ENCODE measurements at regions not wholly inside any gene's neighbourhood (a gene's known extent, or its start where the extent isn't known, plus 50 kb on each side); places are given as distances from the start of the nearest gene placed in this dataset.
A peak's percentile ranks its signal among the peaks of the same experiment; 100 is the strongest.
"Not testable (repeated sequence)": the region's sequence is repeated elsewhere in the genome, so short reads cannot be mapped to it uniquely, and the experiment has no call there.

GRCh38 chr11:92008249-92008648 lies 216.4 kb upstream of the FAT3 start:
- Histone ChIP-seq H3K27me3 (ENCODE audit: control insufficient read depth in 5 of 5, insufficient read depth in 4 of 5, low read length in 5 of 5) (no peaks in the 10 kb centered on the region), H3K9ac (ENCODE audit: low read length in 5 of 5) (no peak overlapping the region), H3K4me3 (ENCODE audit: low read depth in 1 of 5, low read length in 5 of 5) (no peak overlapping the region), H3K4me1 (ENCODE audit: control insufficient read depth in 5 of 5, insufficient read depth in 5 of 5, low read length in 5 of 5) (no peaks in the 10 kb centered on the region), H3K36me3 (ENCODE audit: control insufficient read depth in 5 of 5, insufficient read depth in 5 of 5, low read length in 5 of 5) (no peaks in the 10 kb centered on the region), H3K27ac (ENCODE audit: low read depth, low read length) (no peak overlapping the region), H3K9me3 (ENCODE audit: control insufficient read depth in 5 of 5, low read length in 5 of 5) (no peaks in the 10 kb centered on the region)

DNA sequence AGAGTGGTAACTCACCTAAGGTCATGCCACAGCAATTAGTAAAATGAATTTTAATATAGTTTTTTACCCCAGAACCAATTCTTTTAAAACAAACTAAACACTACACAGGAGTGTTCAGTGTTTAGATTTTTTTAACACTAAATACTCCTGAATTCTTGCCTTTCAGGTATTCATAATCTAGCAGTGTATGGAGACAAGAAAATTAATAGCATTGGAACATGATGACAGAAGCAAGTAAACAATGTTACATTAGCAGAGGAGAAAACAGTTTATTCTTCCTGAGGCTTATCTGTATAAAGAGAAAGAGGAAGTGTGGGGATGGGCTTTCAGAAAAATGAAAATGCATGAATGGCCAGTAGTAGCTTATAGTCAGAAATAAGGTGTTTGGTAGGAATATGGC lies 222.1 kb upstream of the FAT3 start:
- H3K27me3 ChIP-seq (ENCODE audit: control insufficient read depth in 5 of 5, insufficient read depth in 4 of 5, low read length in 5 of 5), result no peaks in the 10 kb centered on the region
- no peaks in the 10 kb centered on the region for H3K36me3 ChIP-seq (ENCODE audit: control insufficient read depth in 5 of 5, insufficient read depth in 5 of 5, low read length in 5 of 5)
- H3K27ac ChIP-seq (ENCODE audit: low read depth, low read length), result no peak overlapping the region
- H3K9ac ChIP-seq (ENCODE audit: low read length in 5 of 5), result no peak overlapping the region
- H3K9me3 ChIP-seq (ENCODE audit: control insufficient read depth in 5 of 5, low read length in 5 of 5), result no peaks in the 10 kb centered on the region
- no peaks in the 10 kb centered on the region for H3K4me1 ChIP-seq (ENCODE audit: control insufficient read depth in 5 of 5, insufficient read depth in 5 of 5, low read length in 5 of 5)
- H3K4me3 ChIP-seq (ENCODE audit: low read depth in 1 of 5, low read length in 5 of 5), result no peak overlapping the region

- H3K36me3 ChIP-seq (ENCODE audit: control insufficient read depth in 5 of 5, insufficient read depth in 5 of 5, low read length in 5 of 5), result no peaks in the 10 kb centered on the region
- H3K27ac ChIP-seq (ENCODE audit: low read depth, low read length), result no peak overlapping the region
- H3K4me3 ChIP-seq (ENCODE audit: low read depth in 1 of 5, low read length in 5 of 5), result no peak overlapping the region
- H3K9ac ChIP-seq (ENCODE audit: low read length in 5 of 5), result no peak overlapping the region
- H3K4me1 ChIP-seq (ENCODE audit: control insufficient read depth in 5 of 5, insufficient read depth in 5 of 5, low read length in 5 of 5), result no peaks in the 10 kb centered on the region
- no peaks in the 10 kb centered on the region for H3K9me3 ChIP-seq (ENCODE audit: control insufficient read depth in 5 of 5, low read length in 5 of 5)
- H3K27me3 ChIP-seq (ENCODE audit: control insufficient read depth in 5 of 5, insufficient read depth in 4 of 5, low read length in 5 of 5), result no peaks in the 10 kb centered on the region
Measured at GRCh38 chr11:91998481-91998880, 226.1 kb upstream of the FAT3 start.

DNA sequence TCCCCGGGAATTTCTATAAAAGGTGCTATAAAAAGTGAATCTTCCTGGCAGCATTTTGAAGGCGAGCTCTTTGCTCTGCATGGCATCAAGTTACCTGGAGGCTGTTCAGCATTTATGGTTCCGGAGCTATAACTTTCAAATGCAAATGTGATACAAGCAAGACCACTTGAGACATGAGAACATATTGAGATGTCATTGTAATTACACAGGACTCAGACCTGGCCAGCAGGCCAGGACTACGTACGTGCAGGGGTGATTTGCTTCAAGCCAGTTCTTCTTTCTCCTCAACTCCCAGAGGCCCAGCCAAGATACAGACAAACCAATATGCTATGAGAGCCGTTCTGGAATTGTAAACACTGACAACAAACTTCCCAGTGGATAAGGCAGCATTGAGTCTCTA lies 227.4 kb upstream of the FAT3 start:
- Histone ChIP-seq H3K36me3 (ENCODE audit: control insufficient read depth in 5 of 5, insufficient read depth in 5 of 5, low read length in 5 of 5) (no peaks in the 10 kb centered on the region), H3K9me3 (ENCODE audit: control insufficient read depth in 5 of 5, low read length in 5 of 5) (no peaks in the 10 kb centered on the region), H3K27ac (ENCODE audit: low read depth, low read length) (no peak overlapping the region), H3K4me3 (ENCODE audit: low read depth in 1 of 5, low read length in 5 of 5) (no peak overlapping the region), H3K27me3 (ENCODE audit: control insufficient read depth in 5 of 5, insufficient read depth in 4 of 5, low read length in 5 of 5) (no peaks in the 10 kb centered on the region), H3K4me1 (ENCODE audit: control insufficient read depth in 5 of 5, insufficient read depth in 5 of 5, low read length in 5 of 5) (no peaks in the 10 kb centered on the region), H3K9ac (ENCODE audit: low read length in 5 of 5) (no peak overlapping the region)

DNA sequence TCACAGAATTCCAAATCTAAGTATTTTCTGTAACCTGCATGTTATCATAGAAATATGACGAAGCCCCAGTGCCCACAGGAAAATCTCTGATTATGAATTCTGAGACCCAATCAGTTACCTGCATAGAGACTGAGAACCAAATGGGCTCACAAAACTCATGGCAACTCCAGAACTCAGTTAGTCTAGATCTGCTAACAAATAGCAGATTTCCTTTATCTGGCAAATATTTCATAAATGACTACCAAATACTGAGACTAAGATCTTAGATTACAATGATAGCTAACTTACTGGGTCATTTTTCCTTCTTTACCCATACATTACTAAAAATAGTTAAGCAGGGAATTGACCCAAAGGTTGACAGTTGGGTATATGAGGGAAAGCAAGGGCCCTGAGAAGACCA lies 228.1 kb upstream of the FAT3 start:
- Histone ChIP-seq H3K27me3 (ENCODE audit: control insufficient read depth in 5 of 5, insufficient read depth in 4 of 5, low read length in 5 of 5) (no peaks in the 10 kb centered on the region), H3K36me3 (ENCODE audit: control insufficient read depth in 5 of 5, insufficient read depth in 5 of 5, low read length in 5 of 5) (no peaks in the 10 kb centered on the region), H3K4me3 (ENCODE audit: low read depth in 1 of 5, low read length in 5 of 5) (no peak overlapping the region), H3K27ac (ENCODE audit: low read depth, low read length) (no peak overlapping the region), H3K9ac (ENCODE audit: low read length in 5 of 5) (no peak overlapping the region), H3K9me3 (ENCODE audit: control insufficient read depth in 5 of 5, low read length in 5 of 5) (no peaks in the 10 kb centered on the region), H3K4me1 (ENCODE audit: control insufficient read depth in 5 of 5, insufficient read depth in 5 of 5, low read length in 5 of 5) (no peaks in the 10 kb centered on the region)

DNA sequence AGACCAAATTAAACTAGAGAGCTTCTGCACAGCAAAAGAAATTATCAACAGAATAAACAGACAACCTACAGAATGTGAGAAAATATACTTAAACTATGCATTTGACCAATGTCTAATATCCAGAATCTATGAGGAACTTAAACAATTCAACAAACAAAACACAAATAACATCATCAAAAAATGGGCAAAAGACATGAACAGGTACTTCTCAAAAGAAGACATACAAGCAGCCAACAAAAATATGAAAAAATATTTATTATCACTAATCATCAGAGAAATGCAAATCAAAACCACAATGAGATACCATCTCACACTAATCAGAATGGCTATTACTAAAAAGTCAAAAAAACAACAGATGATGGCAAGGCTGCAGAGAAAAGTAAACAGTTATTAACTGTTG lies 236.2 kb upstream of the FAT3 start:
- not testable (repeated sequence) for H3K27me3 ChIP-seq (ENCODE audit: control insufficient read depth in 5 of 5, insufficient read depth in 4 of 5, low read length in 5 of 5); H3K4me1 ChIP-seq (ENCODE audit: control insufficient read depth in 5 of 5, insufficient read depth in 5 of 5, low read length in 5 of 5); H3K27ac ChIP-seq (ENCODE audit: low read depth, low read length); H3K9me3 ChIP-seq (ENCODE audit: control insufficient read depth in 5 of 5, low read length in 5 of 5); H3K4me3 ChIP-seq (ENCODE audit: low read depth in 1 of 5, low read length in 5 of 5); H3K9ac ChIP-seq (ENCODE audit: low read length in 5 of 5); H3K36me3 ChIP-seq (ENCODE audit: control insufficient read depth in 5 of 5, insufficient read depth in 5 of 5, low read length in 5 of 5)

GRCh38 chr11:91986218-91986617 lies 238.4 kb upstream of the FAT3 start:
- Histone ChIP-seq H3K9me3 (ENCODE audit: control insufficient read depth in 5 of 5, low read length in 5 of 5) (peaks cover 0 to 3% (median 0%) of the 10 kb centered on the region in 5 donors), H3K4me3 (ENCODE audit: low read depth in 1 of 5, low read length in 5 of 5) (no peak overlapping the region), H3K9ac (ENCODE audit: low read length in 5 of 5) (no peak overlapping the region), H3K36me3 (ENCODE audit: control insufficient read depth in 5 of 5, insufficient read depth in 5 of 5, low read length in 5 of 5) (no peaks in the 10 kb centered on the region), H3K4me1 (ENCODE audit: control insufficient read depth in 5 of 5, insufficient read depth in 5 of 5, low read length in 5 of 5) (peaks cover 0 to 8% (median 3%) of the 10 kb centered on the region in 5 donors), H3K27me3 (ENCODE audit: control insufficient read depth in 5 of 5, insufficient read depth in 4 of 5, low read length in 5 of 5) (no peaks in the 10 kb centered on the region), H3K27ac (ENCODE audit: low read depth, low read length) (no peak overlapping the region)

DNA sequence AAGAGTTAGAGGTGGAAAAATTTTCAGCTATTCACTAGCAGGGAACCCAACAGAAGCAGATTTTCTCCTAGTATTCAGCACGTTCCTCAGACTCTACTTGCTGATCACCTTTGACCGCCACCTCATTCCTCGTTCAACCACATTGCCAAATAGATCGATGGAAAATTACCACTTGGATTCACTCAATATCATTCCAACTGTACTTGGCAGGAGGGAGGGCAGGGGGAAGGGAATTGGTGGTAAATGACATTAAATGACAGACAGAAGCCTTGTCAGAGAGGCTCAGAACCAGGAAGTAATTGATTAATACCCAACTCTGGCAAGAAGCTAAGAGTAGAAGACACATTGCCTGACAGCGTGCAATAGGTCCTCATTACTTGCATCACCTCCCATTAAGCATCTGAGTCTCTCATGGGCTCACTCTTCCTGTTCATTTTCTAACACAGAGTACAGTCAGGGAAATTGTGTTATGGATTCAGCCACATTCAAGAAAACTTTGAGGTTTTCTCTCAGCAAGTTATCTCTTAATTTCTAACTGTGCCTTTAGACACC lies 240.5 kb upstream of the FAT3 start:
- peaks cover 0 to 8% (median 3%) of the 10 kb centered on the region in 5 donors for H3K4me1 ChIP-seq (ENCODE audit: control insufficient read depth in 5 of 5, insufficient read depth in 5 of 5, low read length in 5 of 5)
- no peak overlapping the region for H3K4me3 ChIP-seq (ENCODE audit: low read depth in 1 of 5, low read length in 5 of 5)
- H3K36me3 ChIP-seq (ENCODE audit: control insufficient read depth in 5 of 5, insufficient read depth in 5 of 5, low read length in 5 of 5), result no peaks in the 10 kb centered on the region
- H3K9me3 ChIP-seq (ENCODE audit: control insufficient read depth in 5 of 5, low read length in 5 of 5), result peaks cover 0 to 3% (median 0%) of the 10 kb centered on the region in 5 donors
- H3K27me3 ChIP-seq (ENCODE audit: control insufficient read depth in 5 of 5, insufficient read depth in 4 of 5, low read length in 5 of 5), result no peaks in the 10 kb centered on the region
- H3K27ac ChIP-seq (ENCODE audit: low read depth, low read length), result no peak overlapping the region
- no peak overlapping the region for H3K9ac ChIP-seq (ENCODE audit: low read length in 5 of 5)

DNA sequence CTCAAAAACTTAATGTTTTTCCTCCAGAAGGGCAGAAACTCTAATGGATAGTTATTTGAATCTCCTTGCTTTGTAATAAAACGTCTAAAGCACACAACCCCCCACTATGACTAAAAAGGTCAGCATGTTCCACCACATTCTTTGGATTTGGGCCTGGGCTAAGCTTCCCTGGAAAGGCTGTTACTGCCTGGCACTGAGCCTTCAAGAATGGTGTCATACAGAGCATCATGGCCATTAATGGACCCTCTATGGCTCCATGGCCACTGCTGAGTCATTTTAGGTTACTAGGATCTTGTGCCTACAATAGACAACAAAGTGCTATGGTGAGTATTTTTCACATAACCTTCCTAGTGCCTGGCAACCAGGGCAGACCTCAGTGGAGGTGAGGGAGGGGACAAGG lies 242.6 kb upstream of the FAT3 start:
- Histone ChIP-seq H3K27ac (ENCODE audit: low read depth, low read length) (no peak overlapping the region), H3K27me3 (ENCODE audit: control insufficient read depth in 5 of 5, insufficient read depth in 4 of 5, low read length in 5 of 5) (no peaks in the 10 kb centered on the region), H3K4me1 (ENCODE audit: control insufficient read depth in 5 of 5, insufficient read depth in 5 of 5, low read length in 5 of 5) (peaks cover 0 to 8% (median 3%) of the 10 kb centered on the region in 5 donors), H3K9ac (ENCODE audit: low read length in 5 of 5) (no peak overlapping the region), H3K4me3 (ENCODE audit: low read depth in 1 of 5, low read length in 5 of 5) (peak overlapping the region in 1 of 5 donors; percentile 8), H3K9me3 (ENCODE audit: control insufficient read depth in 5 of 5, low read length in 5 of 5) (peaks cover 0 to 3% (median 0%) of the 10 kb centered on the region in 5 donors), H3K36me3 (ENCODE audit: control insufficient read depth in 5 of 5, insufficient read depth in 5 of 5, low read length in 5 of 5) (no peaks in the 10 kb centered on the region)

GRCh38 chr11:91979775-91980174 lies 244.8 kb upstream of the FAT3 start:
- peaks cover 0 to 8% (median 3%) of the 10 kb centered on the region in 5 donors for H3K4me1 ChIP-seq (ENCODE audit: control insufficient read depth in 5 of 5, insufficient read depth in 5 of 5, low read length in 5 of 5)
- H3K9me3 ChIP-seq (ENCODE audit: control insufficient read depth in 5 of 5, low read length in 5 of 5), result no peaks in the 10 kb centered on the region
- no peak overlapping the region for H3K4me3 ChIP-seq (ENCODE audit: low read depth in 1 of 5, low read length in 5 of 5)
- no peaks in the 10 kb centered on the region for H3K27me3 ChIP-seq (ENCODE audit: control insufficient read depth in 5 of 5, insufficient read depth in 4 of 5, low read length in 5 of 5)
- H3K27ac ChIP-seq (ENCODE audit: low read depth, low read length), result no peak overlapping the region
- H3K36me3 ChIP-seq (ENCODE audit: control insufficient read depth in 5 of 5, insufficient read depth in 5 of 5, low read length in 5 of 5), result no peaks in the 10 kb centered on the region
- no peak overlapping the region for H3K9ac ChIP-seq (ENCODE audit: low read length in 5 of 5)

GRCh38 chr11:91978747-91979146 lies 245.9 kb upstream of the FAT3 start:
- Histone ChIP-seq H3K36me3 (ENCODE audit: control insufficient read depth in 5 of 5, insufficient read depth in 5 of 5, low read length in 5 of 5) (no peaks in the 10 kb centered on the region), H3K9me3 (ENCODE audit: control insufficient read depth in 5 of 5, low read length in 5 of 5) (no peaks in the 10 kb centered on the region), H3K27me3 (ENCODE audit: control insufficient read depth in 5 of 5, insufficient read depth in 4 of 5, low read length in 5 of 5) (no peaks in the 10 kb centered on the region), H3K27ac (ENCODE audit: low read depth, low read length) (no peak overlapping the region), H3K9ac (ENCODE audit: low read length in 5 of 5) (no peak overlapping the region), H3K4me3 (ENCODE audit: low read depth in 1 of 5, low read length in 5 of 5) (no peak overlapping the region), H3K4me1 (ENCODE audit: control insufficient read depth in 5 of 5, insufficient read depth in 5 of 5, low read length in 5 of 5) (peaks cover 0 to 8% (median 3%) of the 10 kb centered on the region in 5 donors)
